Erythroblast (primary cell): ENCODE measurements at regions not wholly inside any gene's neighbourhood (a gene's known extent, or its start where the extent isn't known, plus 50 kb on each side); places are given as distances from the start of the nearest gene placed in this dataset.

Experiments
- GATA1 ChIP-seq: IDR thresholded peaks from 2 replicates; pipeline ENCODE4 v1.6.1; 2011; ENCODE audit warnings: low read depth, mild to moderate bottlenecking, control low read depth, low read length, moderate library complexity
- POLR2A ChIP-seq: IDR thresholded peaks from 2 replicates; pipeline ENCODE4 v1.6.1; 2011; ENCODE audit warnings: mild to moderate bottlenecking, low read length

DNA sequence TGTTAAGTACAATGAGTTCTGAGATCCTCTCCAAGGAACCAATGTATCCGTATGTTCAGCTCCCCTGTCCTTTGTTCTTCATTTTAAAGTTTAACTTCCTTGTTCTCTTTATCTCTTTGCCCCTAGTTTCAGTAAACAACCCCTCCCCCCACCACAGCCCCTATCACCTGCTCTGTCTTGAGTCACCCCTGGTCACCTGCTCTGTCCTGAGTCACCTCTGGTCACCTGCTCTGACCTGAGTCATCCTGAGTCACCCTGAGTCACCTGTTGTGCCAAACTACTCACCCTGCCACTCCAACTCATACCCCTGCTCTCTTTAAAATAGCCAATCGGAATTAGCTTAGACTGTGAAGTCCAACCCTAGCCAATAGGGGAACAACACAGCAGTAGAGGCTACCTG is 288.7 kb upstream of the CDYL start:
- TF ChIP-seq POLR2A (no peak), GATA1 (no peak)
